NB4 (cell line): ENCODE measurements at regions not wholly inside any gene's neighbourhood (a gene's known extent, or its start where the extent isn't known, plus 50 kb on each side); places are given as distances from the start of the nearest gene placed in this dataset.

ENCODE experiments used
- DNase-seq: peaks from one replicate; pipeline ENCODE4 v3.0.0; 2010; ENCODE audit warnings: low read depth
- H3K4me3 ChIP-seq: one replicate; pipeline ENCODE4 v1.5.1; 2011; ENCODE audit warnings: mild to moderate bottlenecking, low read depth, low read length, moderate library complexity
- TF ChIP-seq, protein P1 (sequence below): IDR thresholded peaks from one replicate; pipeline ENCODE4 v1.5.1; 2012; ENCODE audit warnings: low read depth, low read length

- DNase-seq = no peak
- TF ChIP-seq, protein P1, sequence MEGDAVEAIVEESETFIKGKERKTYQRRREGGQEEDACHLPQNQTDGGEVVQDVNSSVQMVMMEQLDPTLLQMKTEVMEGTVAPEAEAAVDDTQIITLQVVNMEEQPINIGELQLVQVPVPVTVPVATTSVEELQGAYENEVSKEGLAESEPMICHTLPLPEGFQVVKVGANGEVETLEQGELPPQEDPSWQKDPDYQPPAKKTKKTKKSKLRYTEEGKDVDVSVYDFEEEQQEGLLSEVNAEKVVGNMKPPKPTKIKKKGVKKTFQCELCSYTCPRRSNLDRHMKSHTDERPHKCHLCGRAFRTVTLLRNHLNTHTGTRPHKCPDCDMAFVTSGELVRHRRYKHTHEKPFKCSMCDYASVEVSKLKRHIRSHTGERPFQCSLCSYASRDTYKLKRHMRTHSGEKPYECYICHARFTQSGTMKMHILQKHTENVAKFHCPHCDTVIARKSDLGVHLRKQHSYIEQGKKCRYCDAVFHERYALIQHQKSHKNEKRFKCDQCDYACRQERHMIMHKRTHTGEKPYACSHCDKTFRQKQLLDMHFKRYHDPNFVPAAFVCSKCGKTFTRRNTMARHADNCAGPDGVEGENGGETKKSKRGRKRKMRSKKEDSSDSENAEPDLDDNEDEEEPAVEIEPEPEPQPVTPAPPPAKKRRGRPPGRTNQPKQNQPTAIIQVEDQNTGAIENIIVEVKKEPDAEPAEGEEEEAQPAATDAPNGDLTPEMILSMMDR = no peak
- H3K4me3 ChIP-seq = no peak overlapping the region
Measured at GRCh38 chr2:238997684-238998083, 149.8 kb downstream of the TWIST2 start.
